ENCODE measurements at regions not wholly inside any gene's neighbourhood (a gene's known extent, or its start where the extent isn't known, plus 50 kb on each side); places are given as distances from the start of the nearest gene placed in this dataset.
"Not testable (repeated sequence)": the region's sequence is repeated elsewhere in the genome, so short reads cannot be mapped to it uniquely, and the experiment has no call there.

DNA sequence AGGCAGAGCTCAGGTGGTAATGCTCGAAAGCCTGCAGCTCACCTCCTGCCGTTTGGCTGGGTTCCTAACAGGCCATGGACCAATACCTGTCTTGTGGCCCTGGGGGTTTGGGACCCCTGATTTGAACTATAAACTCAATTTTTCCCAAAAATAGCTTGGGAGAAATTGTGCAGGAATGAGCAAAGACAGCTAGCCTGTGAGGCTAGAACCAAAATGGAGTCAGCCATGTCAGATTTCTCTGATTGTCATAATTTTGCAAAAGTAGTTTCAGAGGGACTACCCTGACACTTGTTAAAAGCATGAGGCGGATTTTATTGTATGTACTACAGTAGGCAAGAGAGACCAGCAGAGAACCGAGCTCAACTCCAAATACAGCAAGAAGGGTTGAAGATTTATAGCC lies 91.8 kb downstream of the PPIAL4G start:
- H3K4me3 Mint-ChIP-seq; H3K9me3 Mint-ChIP-seq; DNase-seq; H3K36me3 Mint-ChIP-seq (ENCODE audit: low read depth); H3K27me3 Mint-ChIP-seq; H3K27ac Mint-ChIP-seq: not testable (repeated sequence)
- H3K4me1 Mint-ChIP-seq (ENCODE audit: low read depth) = peaks cover 33% of the 10 kb centered on the region

DNA sequence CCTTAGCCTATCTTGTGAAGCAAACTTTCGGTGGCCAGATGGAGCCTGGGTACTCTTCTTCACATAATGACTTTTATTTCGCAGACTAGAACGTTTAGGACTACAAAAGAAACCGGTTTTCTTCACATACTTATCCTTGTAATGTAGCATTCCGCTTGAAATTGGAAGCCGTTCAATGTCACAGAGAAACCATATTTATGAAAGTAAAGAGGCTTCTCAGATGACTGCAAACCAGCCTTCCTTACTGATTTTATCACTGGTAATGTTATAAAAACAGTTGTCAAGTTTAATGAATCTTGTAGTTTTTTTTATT lies 94.1 kb downstream of the PPIAL4G start:
- Mint-ChIP-seq H3K36me3 (ENCODE audit: low read depth) (no peaks in the 10 kb centered on the region), H3K9me3 (no peaks in the 10 kb centered on the region), H3K27ac (peak overlapping the region; percentile 100), H3K27me3 (no peaks in the 10 kb centered on the region), H3K4me3 (peak overlapping the region; percentile 84), H3K4me1 (ENCODE audit: low read depth) (peaks cover 42% of the 10 kb centered on the region)
- no peak for DNase-seq

DNA sequence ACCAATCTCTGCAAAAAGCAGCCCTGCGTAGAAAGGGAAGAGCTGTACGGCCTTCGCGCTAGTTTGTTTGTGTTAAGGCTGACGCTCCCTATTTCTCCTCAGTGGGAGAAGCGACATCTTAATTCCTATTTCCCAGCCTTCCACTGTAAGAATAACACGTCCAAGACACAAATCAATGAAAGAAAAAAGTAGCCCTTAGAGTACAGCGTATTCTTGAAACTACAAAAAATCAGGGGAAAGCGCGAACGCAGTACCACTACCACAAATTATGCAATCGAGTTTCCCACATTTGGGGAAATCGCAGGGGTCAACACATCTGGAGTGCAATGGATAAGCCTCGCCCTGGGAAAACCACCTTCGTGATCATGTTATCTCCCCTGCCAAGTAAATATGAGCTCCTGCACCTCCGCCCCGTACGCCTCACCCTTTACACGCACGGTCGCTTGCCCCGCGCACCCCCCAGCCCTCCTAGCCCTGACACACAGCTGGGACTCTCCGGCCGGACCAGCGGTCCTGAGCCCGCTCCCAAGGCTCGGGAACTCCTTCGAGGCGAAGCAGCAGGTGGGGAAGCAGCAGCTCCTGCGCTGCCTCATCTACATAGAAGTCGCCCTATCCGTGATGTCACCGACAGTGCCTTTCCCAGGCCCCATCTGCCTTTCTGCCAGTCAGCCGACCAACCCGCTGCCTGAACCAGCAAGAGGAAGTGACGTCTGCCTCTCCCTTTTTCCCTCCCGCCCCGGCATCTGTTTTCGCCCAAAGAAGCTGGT lies 94.7 kb downstream of the PPIAL4G start:
- peak overlapping the region; percentile 100 for H3K27ac Mint-ChIP-seq
- DNase-seq = peak; percentile 91
- no peaks in the 10 kb centered on the region for H3K9me3 Mint-ChIP-seq
- H3K4me1 Mint-ChIP-seq (ENCODE audit: low read depth) = peaks cover 42% of the 10 kb centered on the region
- peak overlapping the region; percentile 84 for H3K4me3 Mint-ChIP-seq
- no peaks in the 10 kb centered on the region for H3K27me3 Mint-ChIP-seq
- no peaks in the 10 kb centered on the region for H3K36me3 Mint-ChIP-seq (ENCODE audit: low read depth)

DNA sequence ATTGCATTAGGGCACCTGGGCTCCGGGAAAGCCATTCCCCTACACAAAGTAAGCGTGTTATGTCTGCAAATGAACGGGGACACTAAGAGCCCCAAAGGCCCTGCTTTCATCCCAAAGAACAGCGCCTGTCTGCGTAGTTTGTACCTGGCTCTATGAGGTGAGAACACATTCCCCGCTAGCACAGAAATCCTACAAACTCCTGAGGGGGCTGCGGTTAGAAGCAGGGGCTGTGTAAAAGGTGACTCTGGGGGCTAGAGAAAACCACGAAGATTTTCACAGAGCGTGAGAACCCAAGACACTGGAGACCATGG lies 95.2 kb downstream of the PPIAL4G start:
- H3K4me1 Mint-ChIP-seq (ENCODE audit: low read depth) = peaks cover 42% of the 10 kb centered on the region
- H3K36me3 Mint-ChIP-seq (ENCODE audit: low read depth) = not testable (repeated sequence)
- peak; percentile 48 for DNase-seq

DNA sequence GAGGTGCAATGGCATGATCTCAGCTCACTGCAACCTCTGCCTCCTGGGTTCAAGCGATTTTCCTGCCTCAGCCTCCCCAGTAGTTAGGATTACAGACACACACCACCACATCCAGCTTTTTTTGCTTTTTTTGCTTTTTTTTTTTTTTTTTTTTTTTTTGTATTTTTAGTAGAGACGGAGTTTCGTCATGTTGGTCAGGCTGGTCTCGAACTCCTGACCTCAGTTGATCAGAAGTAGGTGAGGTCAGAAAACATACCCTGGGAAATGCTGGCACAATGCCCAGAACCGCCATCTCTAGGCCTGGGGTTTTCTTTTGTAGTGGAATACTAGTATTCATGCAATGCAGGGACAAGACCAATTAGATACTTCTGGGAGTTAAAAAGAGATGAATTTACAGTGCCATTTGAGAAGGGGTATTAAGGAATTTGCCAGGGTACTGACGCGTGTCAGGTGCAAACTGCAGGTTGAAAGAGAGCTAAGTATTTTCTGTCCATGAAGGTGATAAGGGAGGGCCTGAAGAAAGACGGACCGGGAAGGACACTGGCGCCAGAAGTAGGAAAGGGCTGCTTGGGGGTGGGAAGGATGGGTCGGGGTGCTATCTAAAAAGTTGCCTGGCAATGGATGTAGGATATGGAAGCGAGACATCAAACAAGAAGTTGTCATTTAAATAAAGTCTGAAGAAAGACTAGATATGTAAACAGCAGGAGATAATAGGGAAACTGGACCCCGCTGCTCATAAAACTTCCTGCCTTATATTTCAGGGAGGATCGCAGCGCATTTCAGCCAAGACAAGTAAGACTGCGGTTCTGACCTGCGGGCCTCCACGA lies 95.8 kb downstream of the PPIAL4G start:
- H3K27me3 Mint-ChIP-seq; H3K36me3 Mint-ChIP-seq (ENCODE audit: low read depth); H3K4me3 Mint-ChIP-seq; DNase-seq; H3K9me3 Mint-ChIP-seq: not testable (repeated sequence)
- Mint-ChIP-seq H3K27ac (peak overlapping the region; percentile 100), H3K4me1 (ENCODE audit: low read depth) (peaks cover 41% of the 10 kb centered on the region)

More for the DNA sequence above, 95.2 kb downstream of the PPIAL4G start:
- Mint-ChIP-seq H3K4me3 (peak overlapping the region; percentile 84), H3K27ac (peak overlapping the region; percentile 100)
- not testable (repeated sequence) for H3K27me3 Mint-ChIP-seq, H3K9me3 Mint-ChIP-seq

DNA sequence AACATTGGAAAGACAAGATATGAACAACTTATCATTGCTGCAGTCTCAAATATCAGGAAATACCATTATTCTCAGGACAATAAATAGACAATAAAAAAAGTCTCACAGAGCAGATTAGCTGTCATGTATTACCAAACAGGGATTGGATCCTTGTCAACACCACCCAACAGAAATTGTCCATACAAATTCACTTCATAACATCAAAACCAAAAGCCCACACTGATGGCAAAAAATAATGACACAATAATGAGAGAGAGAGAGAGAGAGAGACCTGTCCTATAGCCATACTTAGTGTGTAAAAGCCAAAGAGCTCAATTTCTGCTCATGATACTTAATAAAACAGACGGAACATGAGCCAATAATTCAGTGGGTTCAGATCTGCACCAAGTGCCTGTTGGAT lies 96.5 kb downstream of the PPIAL4G start:
- Mint-ChIP-seq H3K4me3 (no peak overlapping the region), H3K27ac (no peak overlapping the region)

DNA sequence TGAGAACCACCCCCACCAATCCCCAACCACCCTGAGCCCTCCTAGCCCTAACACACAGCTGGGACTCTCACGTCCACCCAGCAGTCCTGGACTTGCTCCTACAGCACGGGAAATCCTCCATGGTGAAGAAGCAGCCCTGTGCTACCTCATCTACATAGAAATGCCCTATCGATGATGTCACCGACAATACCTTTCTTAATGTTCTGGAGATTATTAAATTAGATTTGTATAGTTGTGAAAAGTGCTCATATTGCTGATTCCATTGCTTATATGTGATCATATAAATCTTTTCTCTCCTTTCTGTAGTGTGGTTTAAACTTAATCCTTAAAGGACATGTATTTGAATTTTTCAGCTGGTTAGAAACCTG lies 97.1 kb downstream of the PPIAL4G start:
- peaks cover 39% of the 10 kb centered on the region for H3K4me1 Mint-ChIP-seq (ENCODE audit: low read depth)
- H3K9me3 Mint-ChIP-seq; DNase-seq; H3K27ac Mint-ChIP-seq; H3K4me3 Mint-ChIP-seq; H3K27me3 Mint-ChIP-seq; H3K36me3 Mint-ChIP-seq (ENCODE audit: low read depth): not testable (repeated sequence)

More for the DNA sequence above, 96.5 kb downstream of the PPIAL4G start:
- DNase-seq = no peak
- Mint-ChIP-seq H3K4me1 (ENCODE audit: low read depth) (peaks cover 39% of the 10 kb centered on the region), H3K9me3 (no peaks in the 10 kb centered on the region), H3K36me3 (ENCODE audit: low read depth) (no peaks in the 10 kb centered on the region), H3K27me3 (no peaks in the 10 kb centered on the region)

DNA sequence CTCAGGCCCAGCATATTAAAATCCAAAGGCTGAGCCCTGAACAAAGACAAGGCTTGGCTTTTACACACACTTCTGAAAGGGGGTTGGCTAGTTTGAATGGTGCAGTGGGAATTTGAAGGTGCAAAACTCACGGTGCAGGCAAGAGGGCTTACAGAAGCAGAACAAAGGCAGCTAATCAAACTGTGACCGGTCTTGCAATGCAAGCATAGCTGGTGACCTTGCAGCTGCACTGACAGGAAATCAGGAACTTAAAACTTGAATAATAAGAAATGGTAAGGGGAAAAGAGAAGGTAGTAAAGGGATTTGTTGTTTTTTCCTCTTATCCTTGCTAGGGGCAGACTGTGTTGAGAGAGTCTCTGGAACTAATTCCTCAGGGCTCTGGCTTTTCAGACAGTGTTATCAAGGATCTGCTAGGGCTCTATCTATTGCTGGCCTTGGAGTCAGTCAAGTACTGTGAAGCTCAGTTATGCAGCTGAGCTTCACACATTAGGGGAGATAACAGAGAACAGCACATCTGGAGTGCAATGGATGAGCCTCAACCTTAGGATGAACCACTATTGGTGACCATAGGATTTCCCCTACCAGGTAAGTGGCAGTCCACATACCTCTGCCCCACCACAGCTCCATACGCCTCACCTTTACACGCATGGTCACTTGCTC lies 97.6 kb downstream of the PPIAL4G start:
- Mint-ChIP-seq H3K4me1 (ENCODE audit: low read depth) (peaks cover 39% of the 10 kb centered on the region), H3K27ac (no peak overlapping the region), H3K9me3 (no peaks in the 10 kb centered on the region), H3K36me3 (ENCODE audit: low read depth) (no peaks in the 10 kb centered on the region), H3K4me3 (no peak overlapping the region), H3K27me3 (no peaks in the 10 kb centered on the region)
- DNase-seq = no peak

DNA sequence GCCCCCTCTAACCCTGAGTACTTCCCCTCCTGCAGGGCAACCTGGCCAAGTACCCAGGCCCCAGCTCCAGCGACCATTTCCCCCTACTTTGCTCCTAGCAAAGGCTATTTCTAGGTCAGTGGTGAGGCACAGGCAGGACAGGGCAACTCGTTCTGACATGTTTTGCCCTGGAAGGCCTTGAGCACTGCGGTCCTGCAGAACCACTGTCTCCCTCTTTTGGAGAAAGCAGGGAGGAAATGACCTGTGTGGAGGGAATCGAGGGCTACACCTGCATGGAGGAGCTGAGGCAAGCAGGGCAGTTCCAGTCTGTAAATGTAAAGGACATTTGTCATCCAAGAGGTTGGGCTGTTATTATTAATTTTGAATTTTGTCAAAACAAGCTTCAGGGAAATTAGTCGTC lies 99.1 kb downstream of the PPIAL4G start:
- Mint-ChIP-seq H3K4me1 (ENCODE audit: low read depth) (peaks cover 33% of the 10 kb centered on the region), H3K27me3 (no peaks in the 10 kb centered on the region), H3K4me3 (no peak overlapping the region), H3K36me3 (ENCODE audit: low read depth) (no peaks in the 10 kb centered on the region), H3K9me3 (no peaks in the 10 kb centered on the region), H3K27ac (no peak overlapping the region)
- no peak for DNase-seq

DNA sequence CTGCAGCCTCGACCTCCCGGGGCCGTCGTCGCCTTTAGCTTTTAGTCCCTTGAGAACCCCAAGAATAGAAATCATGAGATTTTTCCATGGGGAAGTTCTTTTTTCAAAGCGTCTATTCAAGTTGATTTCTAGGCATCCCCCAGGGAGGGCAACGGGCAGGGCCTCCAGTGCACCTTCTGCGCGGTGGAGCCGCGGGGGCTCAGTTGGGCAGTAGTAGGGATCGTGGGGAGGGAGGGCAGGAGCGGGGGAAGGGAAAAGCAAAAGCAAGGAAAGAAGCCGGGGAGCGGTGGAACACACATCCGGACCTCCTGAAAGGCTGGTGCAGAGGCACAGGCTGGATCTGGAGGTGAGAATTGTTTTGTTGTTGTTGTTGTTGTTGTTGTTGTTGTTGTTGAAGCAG lies 103.4 kb downstream of the PPIAL4G start:
- Mint-ChIP-seq H3K4me1 (ENCODE audit: low read depth) (peaks cover 9% of the 10 kb centered on the region), H3K9me3 (no peaks in the 10 kb centered on the region), H3K4me3 (no peak overlapping the region), H3K36me3 (ENCODE audit: low read depth) (no peaks in the 10 kb centered on the region), H3K27me3 (no peaks in the 10 kb centered on the region), H3K27ac (no peak overlapping the region)
- no peak for DNase-seq

DNA sequence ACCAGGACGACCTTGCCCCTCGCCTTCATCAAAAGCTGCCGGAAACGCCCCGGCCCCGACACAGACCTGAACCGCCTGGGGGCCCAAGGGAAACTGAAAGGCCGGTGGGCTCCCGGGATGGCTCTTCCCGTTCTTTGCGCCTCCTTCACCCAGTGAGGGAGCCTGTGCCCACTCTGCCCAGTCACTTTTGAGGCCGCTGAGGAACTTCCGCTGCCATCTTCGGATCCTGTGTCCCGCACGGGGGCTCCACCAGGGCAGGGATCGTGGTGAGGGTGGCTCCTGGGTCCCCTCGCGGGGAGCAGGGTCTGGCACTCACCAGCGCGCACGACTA lies 104.0 kb downstream of the PPIAL4G start:
- Mint-ChIP-seq H3K36me3 (ENCODE audit: low read depth) (no peaks in the 10 kb centered on the region), H3K27me3 (no peaks in the 10 kb centered on the region), H3K4me1 (ENCODE audit: low read depth) (peaks cover 9% of the 10 kb centered on the region), H3K9me3 (no peaks in the 10 kb centered on the region), H3K4me3 (no peak overlapping the region), H3K27ac (no peak overlapping the region)
- no peak for DNase-seq

DNA sequence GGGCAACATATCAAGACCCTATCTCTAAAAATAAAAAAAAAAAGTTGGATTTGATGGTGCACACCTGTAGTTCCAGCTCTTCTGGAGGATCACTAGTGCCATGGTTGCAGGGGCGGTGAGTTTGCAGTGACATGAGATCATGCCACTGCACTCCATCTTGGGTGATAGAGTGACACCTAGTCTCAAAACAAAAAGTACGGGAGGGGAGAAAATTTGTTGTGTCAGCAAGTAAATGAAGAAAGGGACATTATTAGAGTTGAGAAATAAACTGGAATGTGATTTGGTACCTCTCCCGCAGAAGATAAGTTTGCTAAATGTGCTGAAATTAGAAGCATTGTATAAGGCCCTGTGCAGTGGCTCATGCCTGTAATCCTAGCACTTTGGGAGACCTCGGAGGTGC lies 105.1 kb downstream of the PPIAL4G start:
- not testable (repeated sequence) for DNase-seq; H3K9me3 Mint-ChIP-seq; H3K4me3 Mint-ChIP-seq; H3K36me3 Mint-ChIP-seq (ENCODE audit: low read depth); H3K27ac Mint-ChIP-seq; H3K27me3 Mint-ChIP-seq
- H3K4me1 Mint-ChIP-seq (ENCODE audit: low read depth) = peaks cover 15% of the 10 kb centered on the region

DNA sequence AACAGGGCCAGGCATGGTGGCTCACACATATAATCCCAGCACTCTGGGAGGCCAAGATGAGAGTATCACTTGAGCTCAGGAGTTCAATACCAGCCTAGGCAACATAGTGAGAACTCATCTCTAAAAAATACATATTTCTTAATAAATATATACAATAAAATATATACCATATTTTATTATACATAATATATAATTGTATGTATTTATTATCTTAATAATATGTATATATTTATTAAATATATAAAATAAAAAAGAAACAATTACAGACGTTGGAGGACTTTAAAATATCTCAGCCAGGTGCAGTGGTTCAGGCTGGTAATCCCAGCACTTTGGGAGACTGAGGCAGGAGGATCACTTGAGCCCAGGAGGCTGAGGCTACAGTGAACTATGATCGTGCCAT lies 106.1 kb downstream of the PPIAL4G start:
- not testable (repeated sequence) for H3K9me3 Mint-ChIP-seq; DNase-seq; H3K4me3 Mint-ChIP-seq; H3K27ac Mint-ChIP-seq; H3K36me3 Mint-ChIP-seq (ENCODE audit: low read depth); H3K27me3 Mint-ChIP-seq
- H3K4me1 Mint-ChIP-seq (ENCODE audit: low read depth) = peaks cover 25% of the 10 kb centered on the region

DNA sequence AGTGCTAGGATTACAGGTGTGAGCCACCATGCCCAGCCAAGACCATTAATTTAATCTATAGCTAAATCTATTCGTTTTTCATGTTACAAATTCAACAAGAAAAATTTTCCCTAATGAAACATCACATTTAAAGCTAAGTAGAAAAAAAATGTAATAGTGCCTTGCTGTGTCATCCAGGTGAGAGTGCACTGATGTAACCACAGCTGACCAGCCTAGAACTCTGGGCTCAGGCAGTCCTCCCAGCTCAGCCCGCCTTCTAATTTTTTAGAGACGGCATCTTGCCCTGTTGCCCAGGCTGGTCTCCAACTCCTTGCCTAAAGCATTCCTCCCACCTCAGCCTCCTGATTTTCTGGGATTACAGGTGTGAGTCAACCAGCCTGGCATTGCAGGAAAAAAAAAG lies 109.0 kb downstream of the PPIAL4G start:
- Mint-ChIP-seq H3K36me3 (ENCODE audit: low read depth) (no peaks in the 10 kb centered on the region), H3K27ac (peak overlapping the region; percentile 85), H3K9me3 (no peaks in the 10 kb centered on the region), H3K27me3 (no peaks in the 10 kb centered on the region), H3K4me3 (peak overlapping the region; percentile 15), H3K4me1 (ENCODE audit: low read depth) (peaks cover 49% of the 10 kb centered on the region)
- DNase-seq = no peak

DNA sequence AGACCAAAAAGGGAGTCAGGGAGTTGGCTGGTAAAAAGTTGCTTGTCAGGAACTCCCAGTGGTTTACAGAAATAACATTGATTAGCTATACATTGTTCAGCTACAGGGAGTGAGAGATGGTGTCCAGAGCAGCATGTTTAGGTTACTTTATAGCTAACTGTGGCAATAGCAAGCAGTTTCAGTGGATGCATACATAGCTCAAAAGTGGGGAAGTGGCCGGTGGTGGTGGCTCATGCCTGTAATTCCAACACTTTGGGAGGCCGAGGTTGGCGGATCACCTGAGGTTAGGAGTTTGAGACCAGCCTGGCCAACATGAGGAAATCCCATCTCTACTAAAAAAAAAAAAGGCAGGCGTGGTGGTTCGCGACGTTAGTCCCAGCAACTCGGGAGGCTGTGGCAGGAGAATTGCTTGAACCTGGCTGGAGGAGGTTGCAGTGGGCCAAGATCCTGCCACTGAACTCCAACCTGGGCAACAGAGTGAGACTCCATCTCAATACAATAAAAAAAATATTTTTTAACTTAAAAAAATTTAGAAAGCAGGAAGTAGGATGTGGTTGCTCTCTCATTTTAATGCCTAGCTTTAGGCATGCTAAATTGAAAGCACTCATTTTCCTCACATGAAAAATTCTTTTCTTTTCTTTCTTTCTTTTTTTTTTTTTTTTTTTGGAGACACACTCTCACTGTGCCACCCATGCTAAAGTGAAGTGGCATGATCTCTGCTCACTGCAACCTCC lies 109.7 kb downstream of the PPIAL4G start:
- no peak for DNase-seq
- no peaks in the 10 kb centered on the region for H3K9me3 Mint-ChIP-seq
- peak overlapping the region; percentile 92 for H3K27ac Mint-ChIP-seq
- peak overlapping the region; percentile 51 for H3K4me3 Mint-ChIP-seq
- no peaks in the 10 kb centered on the region for H3K36me3 Mint-ChIP-seq (ENCODE audit: low read depth)
- H3K4me1 Mint-ChIP-seq (ENCODE audit: low read depth) = peaks cover 49% of the 10 kb centered on the region
- H3K27me3 Mint-ChIP-seq = no peaks in the 10 kb centered on the region
